ENCODE measurements at regions not wholly inside any gene's neighbourhood (a gene's known extent, or its start where the extent isn't known, plus 50 kb on each side); places are given as distances from the start of the nearest gene placed in this dataset.
"Not testable (repeated sequence)": the region's sequence is repeated elsewhere in the genome, so short reads cannot be mapped to it uniquely, and the experiment has no call there.

- no peak for FAIRE-seq
- DNase-seq (ENCODE audit: insufficient read length, low spot score) = no peak
Observed at GRCh38 chr2:19111354-19111753, 247.1 kb downstream of the OSR1 start.

GRCh38 chr2:19109518-19109917 lies 248.9 kb downstream of the OSR1 start:
- FAIRE-seq (no peak), DNase-seq (ENCODE audit: insufficient read length, low spot score) (no peak)

DNA sequence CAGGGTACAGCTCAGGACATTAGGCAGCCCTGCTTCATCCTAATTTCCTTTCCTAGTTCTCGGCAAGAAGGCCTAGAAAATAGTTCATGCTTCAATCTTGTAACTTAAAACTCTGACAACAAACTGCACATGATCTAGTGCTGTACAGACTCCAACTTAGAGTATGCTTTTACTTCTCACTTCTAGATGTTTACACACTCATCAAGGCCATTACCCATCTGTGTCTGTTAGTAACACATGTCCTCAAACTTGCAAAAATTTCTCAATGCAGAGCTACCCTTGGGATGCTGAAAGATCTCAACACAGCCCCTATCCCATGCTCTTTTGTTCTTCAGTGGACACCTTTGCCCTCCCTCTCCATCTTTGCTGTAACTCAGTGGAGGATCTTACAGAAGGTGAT lies 252.0 kb downstream of the OSR1 start:
- FAIRE-seq (peak; percentile 20), DNase-seq (ENCODE audit: insufficient read length, low spot score) (no peak)

- no peak for FAIRE-seq
- DNase-seq (ENCODE audit: insufficient read length, low spot score) = no peak
Observed at GRCh38 chr2:19104503-19104902, 253.9 kb downstream of the OSR1 start.

DNA sequence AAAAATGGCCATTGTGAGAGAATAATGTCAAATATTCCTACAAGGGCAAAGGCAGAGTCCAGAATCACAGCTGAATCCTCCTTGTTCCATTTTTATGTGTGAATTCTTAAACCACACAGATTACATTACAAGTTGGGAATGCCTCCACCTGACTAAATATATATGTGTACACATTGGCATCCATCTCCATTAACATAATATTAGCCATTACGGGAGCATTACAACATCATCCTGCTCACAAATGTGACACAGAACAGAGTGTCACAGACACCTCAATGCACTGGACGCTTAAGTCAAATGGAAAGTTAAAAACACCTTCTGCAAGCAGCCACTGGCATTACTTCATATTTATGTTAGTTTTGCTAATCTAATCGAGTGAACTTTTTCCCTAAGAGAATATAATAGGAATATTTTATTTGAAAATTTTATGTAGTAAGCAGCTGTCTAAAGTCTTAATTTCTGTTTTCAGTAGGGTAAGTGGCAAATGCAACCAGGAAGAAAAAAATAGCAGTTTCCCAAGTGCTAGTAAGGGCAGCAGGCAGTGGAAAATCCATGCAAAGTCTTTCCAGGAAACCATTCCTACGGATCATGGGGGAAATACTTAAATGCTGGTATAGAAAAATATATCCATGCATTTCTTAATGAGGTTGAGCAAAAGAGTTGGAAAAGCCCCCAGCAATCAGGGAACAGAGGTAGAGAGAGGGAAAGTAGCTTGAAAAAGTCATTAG lies 255.6 kb downstream of the OSR1 start:
- DNase-seq (ENCODE audit: insufficient read length, low spot score) (no peak), FAIRE-seq (no peak)

DNA sequence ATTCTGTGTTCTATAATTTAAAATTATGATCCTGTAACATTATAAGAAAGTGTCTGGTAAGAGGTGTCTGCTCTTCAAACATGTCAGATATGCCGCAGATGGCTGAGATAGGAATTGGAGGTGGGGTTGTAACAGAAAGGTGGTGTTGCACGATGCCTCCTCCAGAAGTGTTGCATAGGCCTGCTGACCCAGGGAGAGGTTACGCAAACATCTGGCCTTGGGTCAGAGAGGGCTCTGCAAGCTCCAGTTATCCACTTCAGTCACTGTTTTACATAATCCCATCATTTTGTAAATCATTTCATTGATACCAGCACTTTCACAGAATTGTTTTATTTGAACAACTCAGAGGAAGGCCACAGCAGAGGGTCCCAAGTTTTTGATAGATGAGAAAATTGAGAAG lies 256.5 kb downstream of the OSR1 start:
- DNase-seq (ENCODE audit: insufficient read length, low spot score) = no peak
- FAIRE-seq = no peak

DNA sequence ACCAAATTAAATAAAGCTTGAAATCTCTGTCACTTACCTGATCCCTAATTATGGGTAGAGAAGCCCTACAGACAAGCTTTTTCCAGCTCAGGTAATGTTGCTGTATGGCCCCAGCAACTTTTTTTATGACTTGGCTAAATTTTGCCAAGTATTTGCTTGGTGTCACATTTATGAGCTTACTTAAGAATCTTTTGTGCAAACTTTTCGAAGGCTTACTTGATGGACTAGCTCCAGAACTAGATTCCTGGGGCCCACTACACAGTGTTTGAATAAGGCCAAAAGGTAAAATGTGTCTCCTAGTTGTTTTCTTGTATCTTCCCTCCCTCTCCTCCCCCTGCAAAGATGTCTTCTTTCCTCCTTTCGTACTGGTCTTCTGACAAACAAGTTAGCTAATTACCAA lies 257.9 kb downstream of the OSR1 start:
- FAIRE-seq (no peak), DNase-seq (ENCODE audit: insufficient read length, low spot score) (no peak)

DNA sequence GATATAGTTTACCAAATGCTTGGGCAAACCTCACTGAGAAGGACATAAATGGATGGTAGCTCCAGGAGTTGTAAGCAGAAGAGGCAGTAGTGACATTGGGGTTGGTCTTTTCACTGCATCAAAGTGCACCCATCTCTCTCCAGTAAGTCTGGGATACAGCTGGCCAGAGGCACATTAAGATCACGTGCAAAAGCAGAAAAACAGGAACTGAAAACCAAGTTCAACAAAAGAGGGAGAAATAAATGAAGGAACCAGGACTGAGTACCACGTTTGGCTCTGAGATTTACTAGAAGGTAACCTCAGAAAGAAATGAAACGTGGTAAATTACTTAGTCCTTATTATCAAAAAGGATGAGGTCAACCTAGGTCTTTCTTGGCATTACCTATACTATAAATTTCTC lies 259.2 kb downstream of the OSR1 start:
- DNase-seq (ENCODE audit: insufficient read length, low spot score) (no peak), FAIRE-seq (no peak)

GRCh38 chr2:19098467-19099160 lies 259.8 kb downstream of the OSR1 start:
- FAIRE-seq (no peak), DNase-seq (ENCODE audit: insufficient read length, low spot score) (no peak)

DNA sequence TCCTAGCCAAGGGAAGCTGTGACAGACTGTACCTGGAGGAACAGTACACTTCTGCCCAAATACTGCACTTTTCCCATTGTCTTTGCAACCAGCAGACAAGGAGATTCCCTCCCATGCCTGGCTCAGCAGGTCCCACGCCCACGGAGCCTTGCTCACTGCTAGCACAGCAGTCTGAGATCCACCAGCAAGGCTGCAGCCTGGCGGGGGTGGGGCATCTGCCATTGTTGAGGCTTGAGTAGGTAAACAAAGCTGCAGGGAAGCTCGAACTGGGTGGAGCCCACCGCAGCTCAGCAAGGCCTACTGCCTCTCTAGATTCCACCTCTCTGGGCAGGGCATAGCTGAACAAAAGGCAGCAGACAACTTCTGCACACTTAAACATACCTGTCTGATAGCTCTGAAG lies 268.9 kb downstream of the OSR1 start:
- not testable (repeated sequence) for DNase-seq (ENCODE audit: insufficient read length, low spot score); FAIRE-seq

DNA sequence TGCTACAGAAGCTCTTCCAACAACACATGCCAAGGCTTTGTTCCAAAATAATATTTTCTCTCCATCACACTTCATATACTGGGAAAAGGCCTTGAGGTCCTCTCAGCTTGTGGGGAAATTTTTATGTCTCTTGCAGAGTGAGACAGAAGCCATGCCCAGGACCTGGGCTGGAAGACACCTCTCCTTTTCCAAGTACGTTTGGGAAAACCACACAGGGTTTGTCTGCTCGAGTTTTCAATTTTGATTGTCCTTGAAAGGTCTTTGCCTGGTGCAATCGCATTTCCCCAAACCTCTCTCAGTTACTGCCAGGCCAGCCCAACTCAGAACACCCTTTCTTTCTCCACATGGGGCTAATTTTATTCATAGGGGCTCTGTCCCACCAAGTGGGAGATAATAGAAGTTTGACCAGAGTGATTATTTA lies 272.2 kb downstream of the OSR1 start:
- no peak for DNase-seq (ENCODE audit: insufficient read length, low spot score)
- FAIRE-seq = no peak

DNA sequence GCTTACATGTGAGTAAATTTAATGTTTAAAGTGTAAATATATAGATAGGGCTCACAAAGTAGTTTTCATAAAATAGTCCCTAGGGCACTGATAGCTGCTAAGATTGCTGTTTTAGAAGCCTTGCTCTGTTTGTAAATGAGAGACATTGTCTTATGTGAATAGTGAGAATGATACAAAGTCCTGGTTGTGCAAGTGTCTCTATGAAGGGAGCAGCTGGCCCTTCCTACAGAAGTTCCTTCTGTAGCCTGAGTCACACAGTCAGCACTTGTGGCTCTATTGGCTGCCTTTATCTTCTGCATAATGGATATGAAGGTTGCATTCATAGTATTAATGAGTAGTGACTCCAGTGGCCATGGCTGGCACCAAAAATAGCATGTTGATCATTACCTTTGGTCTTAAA lies 279.7 kb downstream of the OSR1 start:
- no peak for FAIRE-seq

GRCh38 chr2:19073522-19073921 lies 284.9 kb downstream of the OSR1 start:
- peak; percentile 89 for FAIRE-seq
- peak; percentile 90 for DNase-seq (ENCODE audit: insufficient read length, low spot score)

More for the DNA sequence above, 279.7 kb downstream of the OSR1 start:
- no peak for DNase-seq (ENCODE audit: insufficient read length, low spot score)

DNA sequence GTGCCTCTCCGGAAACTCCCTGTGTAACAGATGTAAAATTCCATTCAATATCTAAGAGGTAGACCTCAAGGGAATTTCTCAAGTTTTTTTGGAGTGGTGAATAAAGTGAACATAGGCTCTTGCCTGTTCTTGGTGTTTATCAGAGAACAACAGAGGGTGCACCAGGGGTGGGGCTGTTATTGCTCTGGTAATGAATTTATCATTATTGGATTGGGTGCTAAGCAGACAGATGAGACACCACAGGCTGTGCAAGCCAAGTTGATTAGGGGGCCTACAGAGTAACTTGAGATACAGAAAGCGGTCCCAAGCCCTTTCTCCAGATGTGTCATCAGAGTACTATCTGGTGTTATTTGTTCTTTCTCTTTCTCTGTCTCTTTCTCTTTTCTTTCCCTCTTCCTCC lies 286.3 kb downstream of the OSR1 start:
- FAIRE-seq (no peak), DNase-seq (ENCODE audit: insufficient read length, low spot score) (no peak)

- no peak for FAIRE-seq
- DNase-seq (ENCODE audit: insufficient read length, low spot score) = no peak
Observed at GRCh38 chr2:19070886-19071285, 287.5 kb downstream of the OSR1 start.

DNA sequence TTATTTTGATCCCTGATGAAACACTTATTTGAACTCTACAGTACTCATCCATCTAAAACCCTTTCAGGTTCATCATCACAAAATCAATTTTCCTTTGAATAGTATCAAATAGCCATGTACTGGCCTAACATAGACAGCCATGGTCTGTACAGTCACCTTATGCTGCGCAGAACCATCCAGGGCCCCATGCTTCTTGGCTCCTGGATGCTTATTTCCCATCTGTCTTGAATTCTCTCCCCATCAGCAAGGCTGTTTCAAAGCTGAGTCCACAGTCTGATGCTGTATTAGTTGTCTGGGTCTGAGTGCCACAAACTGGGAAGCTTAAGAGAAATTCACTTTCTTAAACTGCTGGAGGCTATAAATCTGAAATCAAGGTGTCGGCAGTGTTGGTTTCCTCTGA lies 290.2 kb downstream of the OSR1 start:
- FAIRE-seq = no peak
- DNase-seq (ENCODE audit: insufficient read length, low spot score) = no peak

DNA sequence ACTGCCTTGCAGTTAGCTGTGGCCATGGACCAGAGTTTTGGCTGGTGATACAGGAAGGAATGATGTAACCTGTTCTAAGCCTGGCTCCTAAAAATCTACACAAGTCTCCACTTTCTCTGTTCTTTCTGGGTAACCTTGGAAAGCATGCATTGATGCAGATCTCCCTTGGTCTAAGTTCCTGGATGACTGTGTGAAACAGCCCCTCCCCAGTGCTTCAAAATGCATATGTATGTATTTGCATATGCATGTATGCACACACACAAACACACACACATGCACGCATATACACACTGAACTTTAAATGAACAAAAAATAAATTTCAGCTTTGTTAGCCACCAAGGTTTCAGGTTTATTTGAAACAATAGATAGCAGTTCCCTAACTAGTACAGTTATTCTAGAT lies 296.1 kb downstream of the OSR1 start:
- no peak for FAIRE-seq

GRCh38 chr2:19059076-19059475 lies 299.3 kb downstream of the OSR1 start:
- DNase-seq (ENCODE audit: insufficient read length, low spot score) = no peak
- peak; percentile 76 for FAIRE-seq

More for the DNA sequence above, 296.1 kb downstream of the OSR1 start:
- no peak for DNase-seq (ENCODE audit: insufficient read length, low spot score)

DNA sequence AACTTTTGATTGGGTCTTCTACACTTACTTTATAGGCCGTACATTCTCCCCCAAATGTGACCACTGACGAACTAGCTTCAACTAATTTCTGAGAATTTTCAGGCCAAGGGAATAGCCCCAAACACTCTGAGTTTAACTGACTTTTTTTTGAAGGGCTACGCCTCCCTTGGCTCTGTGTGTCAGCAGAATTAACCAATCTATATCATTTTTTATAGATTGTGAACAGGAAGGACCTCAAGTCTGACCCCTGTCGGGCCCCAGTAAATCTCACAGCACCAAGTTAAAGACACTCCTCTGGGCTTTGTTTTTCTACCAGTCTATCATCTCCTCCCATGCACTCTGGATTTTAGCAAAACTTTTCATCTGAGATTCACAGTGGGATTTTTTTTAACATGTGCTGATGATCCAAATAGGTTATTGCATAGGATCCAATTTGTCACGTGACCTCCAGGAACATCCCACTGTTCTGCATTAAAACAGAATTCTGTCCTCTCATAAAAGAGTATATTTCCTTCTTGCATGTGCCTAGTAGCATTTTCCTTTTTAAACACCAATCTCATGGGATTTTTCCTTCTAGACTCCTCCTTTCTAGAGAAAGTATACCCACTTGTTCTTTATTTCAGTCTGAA lies 307.1 kb downstream of the OSR1 start:
- DNase-seq (ENCODE audit: insufficient read length, low spot score) = no peak
- no peak for FAIRE-seq

DNA sequence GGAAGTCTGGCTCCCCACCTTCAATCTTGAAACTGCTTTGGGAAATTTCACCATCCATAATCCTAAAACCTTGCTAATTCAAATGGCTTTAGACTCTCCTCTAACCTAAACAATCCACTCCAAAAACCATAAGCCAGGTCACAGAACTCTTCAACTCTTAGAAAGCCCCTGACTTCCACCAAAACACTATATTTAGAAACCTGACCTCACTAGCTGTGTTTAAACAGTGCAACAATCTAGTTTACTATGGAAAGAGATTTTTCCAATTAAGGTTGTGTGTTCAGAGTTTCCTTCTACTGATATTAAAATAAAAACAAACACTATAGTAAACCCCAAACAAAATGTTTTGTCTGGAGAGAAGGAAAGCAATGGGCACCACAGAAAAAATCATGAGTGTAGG lies 308.1 kb downstream of the OSR1 start:
- no peak for FAIRE-seq
- DNase-seq (ENCODE audit: insufficient read length, low spot score) = no peak

DNA sequence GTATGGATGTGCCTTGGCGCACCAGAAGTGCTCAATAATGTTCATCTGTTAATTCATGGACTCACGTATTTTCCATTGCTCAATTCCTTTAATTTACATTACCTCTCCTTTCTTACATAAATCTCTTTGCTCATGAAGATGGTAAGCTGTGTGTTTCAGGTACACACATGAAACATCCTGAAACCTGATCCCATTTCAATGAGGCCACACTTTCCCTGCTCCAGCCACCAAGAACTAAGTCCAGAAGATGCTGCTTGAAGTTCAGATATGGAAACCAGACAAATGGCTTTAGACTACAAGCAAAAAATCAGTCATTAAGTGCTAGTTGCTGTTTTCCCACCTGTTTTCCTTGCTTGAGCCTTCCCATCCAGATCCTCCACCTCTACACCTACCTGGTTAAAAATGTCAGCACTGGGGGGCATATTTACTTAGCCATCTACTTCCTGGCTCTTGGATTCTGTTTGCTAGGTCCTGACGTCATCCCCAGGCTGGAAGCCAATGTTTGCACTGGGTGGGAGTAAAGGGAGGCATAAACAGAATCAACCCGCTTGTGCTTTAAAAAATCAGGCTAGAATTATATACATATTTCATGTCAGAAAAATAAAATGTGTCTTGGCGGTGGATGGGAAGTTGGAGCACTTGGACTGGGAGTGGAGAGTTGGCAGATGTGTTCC lies 309.7 kb downstream of the OSR1 start:
- no peak for DNase-seq (ENCODE audit: insufficient read length, low spot score)
- FAIRE-seq = no peak
